LoVo (cell line): ENCODE measurements at regions not wholly inside any gene's neighbourhood (a gene's known extent, or its start where the extent isn't known, plus 50 kb on each side); places are given as distances from the start of the nearest gene placed in this dataset.
"Not testable (repeated sequence)": the region's sequence is repeated elsewhere in the genome, so short reads cannot be mapped to it uniquely, and the experiment has no call there.

ENCODE experiments used
- DNase-seq: peaks from one replicate; pipeline ENCODE4 v3.0.0-alpha.2; 2016; ENCODE audit warnings: low spot score

DNA sequence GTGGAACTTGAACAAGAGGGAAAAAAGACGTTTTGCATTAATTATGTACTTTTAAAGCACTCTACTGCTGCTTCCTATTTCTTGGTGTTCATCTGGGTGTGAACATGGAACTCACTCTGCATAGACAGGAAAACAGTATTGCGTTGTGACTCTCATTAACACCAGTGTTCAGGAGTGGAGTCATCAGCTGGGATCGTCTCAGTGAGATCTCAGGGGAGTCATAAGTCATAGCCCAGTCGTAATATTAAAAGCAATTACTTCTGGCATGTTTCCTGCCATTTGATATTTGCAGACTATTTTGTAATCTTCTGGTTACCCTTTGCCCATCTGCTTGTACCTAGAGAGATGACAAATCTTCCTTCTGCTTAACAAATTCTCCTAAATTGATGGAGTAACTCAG lies 462.0 kb upstream of the ATP11B start:
- no peak for DNase-seq

GRCh38 chr3:182342252-182342651 lies 451.1 kb upstream of the ATP11B start:
- no peak for DNase-seq

DNA sequence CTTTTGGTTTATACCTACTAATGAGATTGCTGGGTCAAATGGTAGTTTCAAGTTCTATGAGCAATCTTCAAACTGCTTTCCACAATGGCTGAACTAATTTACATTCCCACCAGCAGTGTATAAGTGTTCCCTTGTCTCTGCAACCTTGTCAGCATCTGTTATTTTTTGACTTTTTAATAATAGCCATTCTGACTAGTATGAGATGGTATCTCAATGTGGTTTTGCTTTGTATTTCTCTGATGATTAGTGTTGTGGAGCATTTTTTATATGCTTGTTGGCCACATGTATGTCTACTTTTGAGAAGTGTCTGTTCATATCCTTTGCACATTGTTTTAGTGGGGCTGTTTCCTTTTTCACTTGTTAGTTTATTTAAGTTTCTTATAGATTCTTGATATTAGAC lies 449.3 kb upstream of the ATP11B start:
- not testable (repeated sequence) for DNase-seq

DNA sequence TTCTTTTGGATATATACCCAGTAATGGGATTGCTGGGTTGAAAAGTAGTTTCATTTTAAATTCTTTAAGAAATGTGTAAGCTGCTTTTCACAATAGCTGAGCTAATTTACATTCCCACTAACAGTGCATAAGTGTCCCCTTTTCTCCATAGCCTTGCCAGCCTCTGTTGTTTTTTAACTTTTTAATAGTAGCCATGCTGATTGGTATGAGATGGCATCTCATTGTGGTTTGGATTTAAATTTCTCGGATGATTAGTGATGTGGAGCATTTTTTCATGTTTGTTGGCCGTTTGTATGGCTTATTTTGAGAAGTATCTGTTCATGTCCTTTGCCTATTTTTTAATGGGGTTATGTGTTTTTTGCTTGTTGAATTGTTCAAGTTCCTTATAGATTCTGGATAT lies 444.3 kb upstream of the ATP11B start:
- no peak for DNase-seq

- no peak for DNase-seq
Observed at GRCh38 chr3:182349951-182350517, 443.3 kb upstream of the ATP11B start.

- no peak for DNase-seq
Observed at GRCh38 chr3:182357928-182358327, 435.4 kb upstream of the ATP11B start.

GRCh38 chr3:182364323-182364722 lies 429.0 kb upstream of the ATP11B start:
- DNase-seq = no peak

DNA sequence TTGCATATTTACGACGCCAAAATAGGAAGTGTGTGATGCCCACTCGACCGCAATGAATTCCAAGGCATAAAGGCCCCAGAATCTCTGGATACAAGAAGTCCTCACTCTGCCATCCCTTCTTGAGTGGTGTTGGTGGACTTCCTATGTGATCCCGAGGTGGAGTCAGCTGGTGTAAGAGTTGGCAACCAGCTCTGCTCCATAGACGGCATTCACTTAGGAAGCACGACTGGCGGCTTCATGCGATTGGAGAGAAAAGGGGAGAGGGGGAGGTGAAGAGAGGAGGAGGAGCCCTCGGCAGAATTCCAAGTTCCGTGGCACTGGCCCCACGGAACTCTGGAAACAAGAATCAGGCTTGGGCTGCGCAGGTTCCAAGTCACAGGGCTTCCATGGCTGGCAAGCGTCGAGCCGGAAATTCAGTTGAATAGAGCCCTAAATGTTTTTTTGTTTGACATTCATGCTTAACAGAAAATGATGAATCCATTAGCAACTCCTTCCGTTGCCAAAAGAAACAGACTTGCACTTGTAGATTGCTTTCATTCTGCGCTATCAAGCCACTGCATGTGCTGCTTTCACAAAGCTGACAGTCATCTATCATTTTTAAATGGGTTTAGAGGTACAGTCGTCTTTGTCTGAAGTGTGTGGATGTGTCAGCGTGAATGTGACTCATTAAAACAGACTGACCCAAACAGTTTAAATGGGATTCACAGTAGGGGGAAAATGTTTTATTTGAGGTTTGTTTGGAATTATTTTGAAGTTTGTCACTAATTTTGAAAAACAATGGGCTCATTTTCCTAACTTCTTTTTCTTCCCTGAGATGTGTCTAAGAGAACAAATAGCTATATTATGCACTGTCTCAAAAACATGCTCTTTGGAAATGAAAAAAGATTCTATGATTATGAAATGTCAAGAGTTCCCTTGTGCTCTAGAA lies 428.3 kb upstream of the ATP11B start:
- DNase-seq = peak; percentile 34

GRCh38 chr3:182366746-182367145 lies 426.6 kb upstream of the ATP11B start:
- no peak for DNase-seq

DNA sequence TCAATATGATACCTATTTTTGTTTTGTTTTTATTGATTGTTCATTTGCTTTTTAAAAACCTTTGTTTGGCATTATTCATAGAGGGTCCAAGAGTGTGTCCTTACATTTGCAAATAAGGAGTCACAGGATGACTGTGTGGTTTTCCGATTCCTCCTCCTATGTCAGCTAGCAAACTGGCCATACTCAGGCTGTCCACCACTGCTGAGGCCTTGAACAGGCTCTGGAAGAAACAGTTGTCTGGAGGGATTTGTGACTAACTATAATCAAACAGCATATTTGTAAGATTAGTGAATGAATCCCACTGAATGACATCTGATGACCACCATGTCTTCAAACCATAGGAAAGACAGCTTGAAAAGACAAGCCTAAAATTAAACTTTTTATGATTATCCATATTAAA lies 423.4 kb upstream of the ATP11B start:
- DNase-seq = no peak

GRCh38 chr3:182370949-182371348 lies 422.4 kb upstream of the ATP11B start:
- DNase-seq = no peak

- no peak for DNase-seq
Observed at GRCh38 chr3:182375916-182376315, 417.4 kb upstream of the ATP11B start.

DNA sequence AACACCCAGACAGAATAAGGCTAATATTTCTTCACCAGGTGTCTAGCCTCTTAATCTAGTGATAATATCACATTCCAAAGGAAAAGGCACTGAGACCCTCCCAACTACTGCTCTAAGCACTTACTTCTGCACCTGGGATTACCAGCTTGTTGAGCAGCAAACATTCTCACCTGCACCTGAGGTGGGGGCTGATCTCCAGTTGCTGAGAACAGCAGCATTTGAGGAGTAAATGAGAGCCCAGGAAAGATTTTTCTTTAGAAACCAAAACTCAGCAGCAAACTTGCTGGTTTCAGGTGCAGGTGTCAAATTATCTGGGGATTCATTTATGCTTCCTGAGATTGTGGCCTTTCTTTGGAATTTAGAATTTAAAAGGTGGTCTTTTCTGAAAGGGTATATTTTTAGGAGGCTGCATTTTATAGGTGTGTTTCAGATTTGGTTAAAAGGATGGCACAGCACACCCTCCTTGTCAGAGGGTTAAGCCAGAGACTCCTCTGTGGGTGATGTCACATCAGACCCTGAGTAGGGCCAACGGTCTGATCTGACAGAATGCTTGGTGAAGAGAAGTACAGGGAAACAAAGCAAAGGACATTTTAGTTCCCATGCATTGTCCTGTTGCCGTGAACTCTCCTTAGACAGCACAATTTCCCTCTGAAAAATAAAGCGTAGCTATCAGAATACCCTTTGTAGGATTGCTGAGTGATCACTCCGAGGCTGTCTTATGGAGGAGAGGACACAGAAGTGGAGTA lies 411.0 kb upstream of the ATP11B start:
- DNase-seq = no peak

DNA sequence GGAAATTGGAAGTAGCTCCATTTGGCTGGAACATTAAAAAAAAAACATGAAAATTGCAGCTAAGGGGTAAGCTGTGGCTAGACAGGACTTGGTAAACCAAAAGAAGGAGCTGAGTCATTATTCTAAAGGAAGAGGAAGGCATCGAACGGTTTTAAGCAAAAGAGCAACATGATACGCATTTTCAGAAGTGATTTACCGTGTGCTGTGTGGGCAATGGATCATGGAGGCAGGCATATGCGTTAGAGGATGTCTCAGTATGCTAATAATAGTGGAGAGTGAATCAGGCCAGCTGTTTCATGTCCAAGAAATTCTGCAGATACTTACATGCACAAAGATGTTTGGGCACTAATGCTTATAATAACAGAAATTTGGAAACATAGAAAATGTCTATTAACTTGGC lies 409.1 kb upstream of the ATP11B start:
- DNase-seq = no peak

DNA sequence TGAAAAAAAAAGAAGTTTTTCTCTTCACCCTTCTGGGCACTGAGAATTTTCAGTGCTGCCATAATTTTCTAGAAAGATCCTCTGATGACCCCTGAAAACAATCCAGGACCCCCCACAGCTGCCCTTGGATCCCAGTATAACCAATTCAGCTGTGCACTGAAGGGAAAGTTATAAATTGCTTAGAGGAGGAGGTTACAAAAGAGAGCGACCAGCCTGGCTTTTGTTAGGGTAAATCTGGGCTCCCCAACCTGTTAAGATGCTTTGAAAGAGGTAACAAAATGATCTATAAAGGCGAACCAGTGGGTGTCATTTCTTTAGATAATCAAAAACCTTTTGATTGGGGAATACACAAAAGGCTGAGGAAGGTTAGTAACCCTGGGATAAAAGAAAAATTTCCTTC lies 407.9 kb upstream of the ATP11B start:
- DNase-seq = no peak

DNA sequence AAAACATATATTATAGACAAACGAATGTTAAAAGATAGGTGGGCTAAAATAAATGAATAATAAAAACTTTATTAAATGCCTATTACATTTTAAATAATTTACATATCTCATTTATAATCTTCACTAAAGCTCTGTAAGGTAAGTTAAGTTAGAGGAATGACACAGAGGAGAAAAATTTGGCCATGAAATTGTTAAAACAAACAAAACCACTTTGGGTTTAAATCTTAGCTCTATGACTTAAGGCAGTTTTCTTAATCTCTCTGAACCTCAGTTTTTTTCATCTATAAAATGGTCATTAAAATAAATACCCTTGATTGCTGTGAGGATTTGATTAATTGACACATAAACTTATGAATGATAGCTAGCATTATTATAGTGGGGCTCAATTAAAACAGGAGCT lies 404.8 kb upstream of the ATP11B start:
- no peak for DNase-seq

GRCh38 chr3:182389071-182389815 lies 404.1 kb upstream of the ATP11B start:
- DNase-seq = no peak

GRCh38 chr3:182390421-182390820 lies 402.9 kb upstream of the ATP11B start:
- no peak for DNase-seq

GRCh38 chr3:182392182-182392937 lies 400.9 kb upstream of the ATP11B start:
- DNase-seq = no peak

DNA sequence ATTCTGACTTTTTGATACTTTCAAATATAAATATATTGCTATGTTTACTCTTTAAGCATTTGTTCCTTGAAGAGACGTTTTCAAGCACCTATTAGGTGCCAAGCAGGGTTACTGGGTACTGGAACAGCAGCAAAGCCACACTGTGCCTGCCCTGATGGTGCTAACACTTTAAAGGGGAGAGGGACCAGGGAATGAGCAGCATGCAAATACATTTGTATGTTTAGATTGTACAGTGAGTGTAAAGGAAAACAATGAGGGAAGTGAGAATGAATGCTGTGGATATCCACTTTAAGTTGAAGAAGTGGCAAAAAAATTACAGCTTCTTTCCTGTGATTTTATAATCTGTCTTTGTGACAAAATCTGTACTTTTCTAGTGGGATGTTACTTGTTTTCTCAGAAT lies 400.2 kb upstream of the ATP11B start:
- no peak for DNase-seq

GRCh38 chr3:182393830-182394367 lies 399.4 kb upstream of the ATP11B start:
- no peak for DNase-seq
